Esophagus muscularis mucosa (tissue), 4 donors: ENCODE measurements at regions not wholly inside any gene's neighbourhood (a gene's known extent, or its start where the extent isn't known, plus 50 kb on each side); places are given as distances from the start of the nearest gene placed in this dataset.

Source experiments
- CTCF ChIP-seq, 3 experiments: fragments of 200-600 bp in 2 of 3; fragments of 450-650 bp in 1 of 3; sonication (generic) in 2 of 3; IDR thresholded peaks; one replicate each; pipeline ENCODE4 v1.5.1; 2017 to 2019; ENCODE audit warnings: antibody characterized with exemption in 3 of 3, mild to moderate bottlenecking in 2 of 3, moderate library complexity in 1 of 3
- EP300 ChIP-seq: sonication (generic); formaldehyde crosslinking; IDR thresholded peaks from one replicate; pipeline ENCODE4 v1.6.1; 2017; ENCODE audit warnings: antibody characterized with exemption
- POLR2A ChIP-seq: fragments of 450-650 bp; IDR thresholded peaks from one replicate; pipeline ENCODE4 v1.6.1; 2017; ENCODE audit warnings: antibody characterized with exemption, moderate library complexity, mild to moderate bottlenecking, low read depth

GRCh38 chr9:19901586-19901985 is 112.7 kb upstream of the SLC24A2 start:
- no peak for TF ChIP-seq CTCF (IDR thresholded peaks at IDR 0.05)
- no peak for TF ChIP-seq POLR2A
- TF ChIP-seq EP300: no peak
